WTC11 (cell line): ENCODE measurements at regions not wholly inside any gene's neighbourhood (a gene's known extent, or its start where the extent isn't known, plus 50 kb on each side); places are given as distances from the start of the nearest gene placed in this dataset.

Experiments
- ATAC-seq: fragments of 200-7000 bp; cut with Tn5 transposase; 2 replicates; pipeline ENCODE4 v1.10.0; 2021; ENCODE audit warnings: mild to moderate bottlenecking, moderate library complexity
- CTCF ChIA-PET: fragments of 300-600 bp; sonication (Branson Sonifier 250); formaldehyde crosslinking; loops from one replicate; lab custom pipeline; 2021; ENCODE audit warnings: antibody characterized with exemption; lab: Charles Lee
- POLR2A ChIA-PET: fragments of 350-600 bp; sonication (Branson Sonifier 250); formaldehyde crosslinking; loops from one replicate; lab custom pipeline; 2021; ENCODE audit warnings: antibody characterized with exemption; lab: Charles Lee
- DNase-seq: peaks from one replicate; pipeline ENCODE4 v3.0.0; 2021; ENCODE audit warnings: low spot score
- H3K27ac Mint-ChIP-seq: 2 replicates; pipeline ENCODE4 v1.8.0; 2021; ENCODE audit warnings: mixed read lengths
- H3K27me3 Mint-ChIP-seq: 2 replicates; pipeline ENCODE4 v1.8.0; 2021; ENCODE audit warnings: low read depth, mild to moderate bottlenecking, moderate library complexity, mixed read lengths
- H3K36me3 Mint-ChIP-seq: 2 replicates; pipeline ENCODE4 v1.8.0; 2021; ENCODE audit warnings: mixed read lengths
- H3K4me1 Mint-ChIP-seq: 2 replicates; pipeline ENCODE4 v1.8.0; 2022; ENCODE audit warnings: mixed read lengths
- H3K4me3 Mint-ChIP-seq: 2 replicates; pipeline ENCODE4 v1.8.0; 2021; ENCODE audit warnings: mild to moderate bottlenecking, moderate library complexity, mixed read lengths
- H3K9me3 Mint-ChIP-seq: 2 replicates; pipeline ENCODE4 v1.8.0; 2021; ENCODE audit warnings: mixed read lengths
- ATF1 ChIP-seq: sonication (generic); formaldehyde crosslinking; IDR thresholded peaks from 2 replicates; pipeline ENCODE4 v1.8.1; 2023; ENCODE audit warnings: mild to moderate bottlenecking, moderate library complexity, missing genetic modification reagents
- CREB1 ChIP-seq: sonication (generic); formaldehyde crosslinking; IDR thresholded peaks from 2 replicates; pipeline ENCODE4 v1.8.0; 2023; ENCODE audit warnings: mild to moderate bottlenecking, missing genetic modification reagents
- CTCF ChIP-seq: fragments of 200-600 bp; IDR thresholded peaks from 2 replicates; pipeline ENCODE4 v1.8.0; 2022; ENCODE audit warnings: antibody characterized with exemption
- E2F1 ChIP-seq: sonication (generic); formaldehyde crosslinking; IDR thresholded peaks from 2 replicates; pipeline ENCODE4 v1.8.0; 2022; ENCODE audit warnings: mild to moderate bottlenecking, missing genetic modification reagents
- ETV6 ChIP-seq: sonication (generic); formaldehyde crosslinking; IDR thresholded peaks from 2 replicates; pipeline ENCODE4 v1.8.1; 2022; ENCODE audit warnings: mild to moderate bottlenecking, missing genetic modification reagents
- FOXK1 ChIP-seq: sonication (generic); formaldehyde crosslinking; IDR thresholded peaks from 2 replicates; pipeline ENCODE4 v1.8.0; 2022; ENCODE audit warnings: mild to moderate bottlenecking, moderate library complexity, missing genetic modification reagents
- NFATC4 ChIP-seq: fragments of 250-450 bp; sonication (Bioruptor Pico); IDR thresholded peaks from 2 replicates; pipeline ENCODE4 v1.9.0; 2021; ENCODE audit warnings: mild to moderate bottlenecking
- NFE2L1 ChIP-seq: sonication (generic); formaldehyde crosslinking; IDR thresholded peaks from 2 replicates; pipeline ENCODE4 v1.8.1; 2023; ENCODE audit warnings: missing genetic modification reagents
- SP1 ChIP-seq: sonication (generic); formaldehyde crosslinking; conservative IDR thresholded peaks from 2 replicates; pipeline ENCODE4 v1.8.1; 2022; ENCODE audit warnings: missing genetic modification reagents
- ZNF317 ChIP-seq: sonication (generic); formaldehyde crosslinking; IDR thresholded peaks from 2 replicates; pipeline ENCODE4 v1.8.1; 2023; ENCODE audit warnings: low read depth, mild to moderate bottlenecking, moderate library complexity, missing genetic modification reagents, borderline replicate concordance
- ZNF396 ChIP-seq: fragments of 250-450 bp; sonication (Bioruptor Pico); IDR thresholded peaks from 2 replicates; pipeline ENCODE4 v1.8.0; 2021; ENCODE audit warnings: mild to moderate bottlenecking, moderate library complexity, borderline replicate concordance
- ZNF423 ChIP-seq: fragments of 250-450 bp; sonication (Bioruptor Pico); IDR thresholded peaks from 2 replicates; pipeline ENCODE4 v2.1.2; 2022; ENCODE audit warnings: mild to moderate bottlenecking, moderate library complexity
- TF ChIP-seq, protein P1 (sequence below): fragments of 250-450 bp; sonication (Bioruptor Pico); IDR thresholded peaks from 2 replicates; pipeline ENCODE4 v2.1.2; 2022; ENCODE audit warnings: mild to moderate bottlenecking, moderate library complexity

DNA sequence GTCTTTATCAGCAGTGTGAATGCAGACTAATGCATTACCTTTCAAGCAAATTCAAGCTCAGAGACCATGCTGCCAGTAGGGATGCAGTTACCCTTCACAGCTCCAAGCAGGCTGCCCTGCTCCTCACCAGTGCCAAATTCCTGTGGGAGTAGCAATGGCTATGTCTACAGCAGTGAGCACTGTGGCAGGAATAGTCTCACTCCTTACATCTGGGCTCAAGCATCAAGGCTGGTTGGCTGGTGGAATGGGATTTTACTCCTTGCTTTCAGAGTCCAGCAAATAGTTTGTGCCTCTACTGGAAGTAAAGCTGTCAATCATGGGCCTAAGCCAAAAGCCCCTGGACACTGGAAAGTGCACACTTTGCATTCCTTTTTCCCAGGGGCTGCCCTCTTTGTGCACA lies 1030.8 kb downstream of the SH3BGRL start (continued):
- TF ChIP-seq, protein P1, sequence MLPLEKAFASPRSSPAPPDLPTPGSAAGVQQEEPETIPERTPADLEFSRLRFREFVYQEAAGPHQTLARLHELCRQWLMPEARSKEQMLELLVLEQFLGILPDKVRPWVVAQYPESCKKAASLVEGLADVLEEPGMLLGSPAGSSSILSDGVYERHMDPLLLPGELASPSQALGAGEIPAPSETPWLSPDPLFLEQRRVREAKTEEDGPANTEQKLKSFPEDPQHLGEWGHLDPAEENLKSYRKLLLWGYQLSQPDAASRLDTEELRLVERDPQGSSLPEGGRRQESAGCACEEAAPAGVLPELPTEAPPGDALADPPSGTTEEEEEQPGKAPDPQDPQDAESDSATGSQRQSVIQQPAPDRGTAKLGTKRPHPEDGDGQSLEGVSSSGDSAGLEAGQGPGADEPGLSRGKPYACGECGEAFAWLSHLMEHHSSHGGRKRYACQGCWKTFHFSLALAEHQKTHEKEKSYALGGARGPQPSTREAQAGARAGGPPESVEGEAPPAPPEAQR (CRISPR knock-in tag): no peak

- DNase-seq (no peak), ATAC-seq (no peak)
- ChIA-PET CTCF (no interaction called here), POLR2A (no interaction called here)
- no peaks in the 10 kb centered on the region; the same call in 1 of the 2 replicates for H3K27me3 Mint-ChIP-seq
- TF ChIP-seq E2F1 (CRISPR knock-in tag) (no peak), NFE2L1 (CRISPR knock-in tag) (no peak), CTCF (no peak), CREB1 (CRISPR knock-in tag) (no peak), ZNF317 (CRISPR knock-in tag) (no peak), ETV6 (no peak), NFATC4 (CRISPR knock-in tag) (no peak), FOXK1 (CRISPR knock-in tag) (no peak), ZNF396 (CRISPR knock-in tag) (no peak), ATF1 (CRISPR knock-in tag) (no peak), SP1 (CRISPR knock-in tag) (no peak), ZNF423 (no peak)
- peaks cover 31% of the 10 kb centered on the region for H3K36me3 Mint-ChIP-seq
- H3K9me3 Mint-ChIP-seq: peaks cover 63% of the 10 kb centered on the region
- no peak overlapping the region for H3K27ac Mint-ChIP-seq
- H3K4me1 Mint-ChIP-seq: no peaks in the 10 kb centered on the region
- no peak overlapping the region for H3K4me3 Mint-ChIP-seq
These were observed 1035.4 kb downstream of the SH3BGRL start for GRCh38 chrX:82237328-82237727.
